GM21515 (cell line): ENCODE measurements at regions not wholly inside any gene's neighbourhood (a gene's known extent, or its start where the extent isn't known, plus 50 kb on each side); places are given as distances from the start of the nearest gene placed in this dataset.

Experiments
- ATAC-seq: cut with Tn5 transposase; IDR thresholded peaks from one replicate; pipeline ENCODE4 v1.9.1; 2021; ENCODE audit not compliant: unreplicated experiment

DNA sequence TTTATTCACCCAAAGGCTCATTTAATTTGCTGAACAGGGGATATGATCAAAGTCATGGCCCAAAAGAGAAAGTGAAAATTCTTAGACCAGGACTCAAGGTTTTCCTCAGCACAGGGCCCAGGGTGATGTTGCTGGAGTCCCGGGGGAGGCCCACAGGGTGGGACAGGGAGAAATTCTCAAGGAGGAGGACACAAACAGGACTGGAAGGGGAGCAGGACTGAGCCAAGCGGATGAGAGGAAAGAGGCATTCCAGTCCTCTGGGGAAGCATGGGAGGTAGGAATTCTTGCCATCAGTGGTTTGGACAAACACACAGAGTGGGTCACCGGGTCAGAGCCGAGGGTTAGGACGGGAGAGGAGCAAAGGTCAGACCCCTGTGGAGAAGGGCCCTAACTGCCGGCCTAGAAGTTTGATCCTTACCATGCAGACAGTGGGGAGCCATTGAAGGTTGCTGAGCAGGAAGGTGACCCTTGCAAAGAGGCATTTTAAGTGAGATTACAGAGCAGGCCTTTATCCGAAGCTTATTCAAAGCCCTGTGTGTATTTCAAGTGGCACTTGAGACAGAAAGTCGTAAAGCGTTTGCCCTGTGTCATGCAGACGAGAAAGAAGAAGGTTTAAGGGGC lies 68.4 kb upstream of the PTGR2 start:
- no peak for ATAC-seq

- no peak for ATAC-seq
These were observed 68.4 kb upstream of the PNMA1 start for GRCh38 chr14:73782623-73783022.

GRCh38 chr14:73780896-73781295 lies 66.7 kb upstream of the PNMA1 start:
- no peak for ATAC-seq

DNA sequence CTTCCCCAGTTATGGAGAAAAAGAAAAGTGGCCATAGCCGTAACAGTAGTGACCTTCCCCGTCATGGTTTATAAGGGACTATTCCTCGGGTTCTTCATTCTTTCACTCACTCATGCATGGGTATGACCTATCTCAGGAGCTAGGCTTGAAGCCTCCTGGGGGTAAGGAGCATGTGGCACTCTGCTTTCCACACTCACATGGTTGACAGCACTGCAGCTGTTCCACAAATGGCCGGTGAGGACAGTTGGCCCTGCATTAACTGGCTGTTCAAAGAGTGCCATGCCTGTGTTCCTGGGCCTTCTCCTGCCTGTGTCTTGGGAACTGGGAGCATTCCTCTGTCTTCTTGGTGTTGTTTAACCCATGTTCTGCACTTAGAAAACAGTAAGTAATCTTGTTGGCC lies 66.2 kb upstream of the PNMA1 start:
- no peak for ATAC-seq

- ATAC-seq, result no peak
These were observed 64.6 kb upstream of the PNMA1 start for GRCh38 chr14:73778736-73779135.

GRCh38 chr14:73777420-73777819 lies 63.2 kb upstream of the PNMA1 start:
- no peak for ATAC-seq

GRCh38 chr14:73776194-73776537 lies 62.0 kb upstream of the PNMA1 start:
- ATAC-seq, result no peak

DNA sequence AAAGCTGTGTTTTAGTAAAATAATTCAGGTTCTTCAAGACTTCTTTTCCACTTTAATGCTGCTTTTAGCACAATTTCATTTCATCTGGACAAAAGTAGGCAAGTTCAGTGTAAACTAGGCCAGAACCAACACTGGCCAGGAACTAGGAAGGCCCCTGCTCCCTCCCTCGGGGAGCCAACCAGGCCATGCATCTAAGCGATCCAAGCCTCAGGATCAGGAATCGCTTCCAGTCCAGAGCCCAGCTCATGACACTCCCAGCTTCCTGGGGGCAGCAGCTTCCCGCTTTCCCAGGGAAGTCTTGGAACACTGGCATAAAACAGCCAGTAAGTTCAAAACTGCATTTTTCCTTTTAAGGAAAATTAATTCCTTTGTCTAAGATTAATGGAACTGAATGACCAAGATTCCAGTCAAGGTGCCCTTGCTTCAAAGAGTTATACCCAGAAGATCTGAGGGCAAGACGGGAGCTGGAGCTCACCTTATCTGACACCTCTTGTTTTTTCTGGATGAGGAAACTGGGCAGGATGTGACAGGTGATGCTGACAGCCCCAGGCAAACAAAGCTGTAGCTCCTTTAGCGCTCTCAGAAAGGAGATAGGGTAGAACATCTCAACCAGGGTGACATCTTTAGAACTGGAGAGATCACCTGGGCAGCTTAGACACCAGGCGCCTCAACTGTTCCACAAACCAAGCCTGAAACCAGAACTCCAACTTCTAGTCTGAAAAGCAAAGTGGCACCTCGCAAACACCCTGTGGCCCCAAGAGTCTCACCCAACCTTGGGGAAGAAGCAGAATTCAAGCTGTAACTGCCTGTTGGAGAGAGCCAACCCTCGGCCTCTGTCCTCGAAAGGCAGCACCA lies 61.4 kb upstream of the PNMA1 start:
- no peak for ATAC-seq

- ATAC-seq, result no peak
These were observed 60.5 kb upstream of the PNMA1 start for GRCh38 chr14:73774671-73775070.

GRCh38 chr14:73774241-73774570 lies 60.0 kb upstream of the PNMA1 start:
- ATAC-seq, result no peak

GRCh38 chr14:73773441-73774240 lies 59.5 kb upstream of the PNMA1 start:
- ATAC-seq, result no peak

DNA sequence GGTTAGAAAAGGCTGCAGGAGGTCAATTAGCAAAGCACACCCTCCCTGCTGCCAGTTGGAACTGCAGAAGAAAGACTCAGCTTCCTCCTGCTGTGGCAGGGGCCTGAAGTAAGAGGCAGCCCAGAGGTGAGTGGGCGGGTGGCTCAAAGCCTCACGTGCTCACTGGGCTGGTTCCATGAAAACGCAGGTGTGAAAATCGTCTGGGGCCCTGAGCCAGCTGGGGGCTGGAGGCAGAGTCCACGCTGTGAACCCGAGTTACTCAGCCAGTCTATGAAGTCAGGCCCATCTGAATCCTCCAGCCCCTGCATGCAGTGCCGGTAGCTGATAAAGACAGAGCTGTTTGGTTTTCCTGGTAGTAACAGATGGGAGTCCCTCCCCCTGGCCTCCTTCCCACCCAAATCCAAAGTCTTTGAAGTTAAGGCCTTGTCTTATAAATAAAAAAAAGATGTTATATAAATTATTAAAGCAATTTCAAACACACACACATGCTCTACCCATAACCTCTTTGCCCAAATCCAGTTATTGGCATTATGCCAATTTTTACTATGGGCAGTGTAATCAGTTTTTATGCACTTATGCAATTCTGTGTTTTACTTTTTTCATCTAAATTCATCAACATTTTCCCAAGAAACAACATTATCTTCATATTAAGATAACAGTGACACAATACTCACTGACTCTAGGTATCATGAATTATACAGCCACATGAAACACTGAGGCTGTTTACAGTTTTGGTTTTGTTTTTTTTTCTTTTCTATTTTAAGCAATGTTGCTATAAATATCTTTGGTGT lies 57.9 kb upstream of the PNMA1 start:
- ATAC-seq, result peak; percentile 47

DNA sequence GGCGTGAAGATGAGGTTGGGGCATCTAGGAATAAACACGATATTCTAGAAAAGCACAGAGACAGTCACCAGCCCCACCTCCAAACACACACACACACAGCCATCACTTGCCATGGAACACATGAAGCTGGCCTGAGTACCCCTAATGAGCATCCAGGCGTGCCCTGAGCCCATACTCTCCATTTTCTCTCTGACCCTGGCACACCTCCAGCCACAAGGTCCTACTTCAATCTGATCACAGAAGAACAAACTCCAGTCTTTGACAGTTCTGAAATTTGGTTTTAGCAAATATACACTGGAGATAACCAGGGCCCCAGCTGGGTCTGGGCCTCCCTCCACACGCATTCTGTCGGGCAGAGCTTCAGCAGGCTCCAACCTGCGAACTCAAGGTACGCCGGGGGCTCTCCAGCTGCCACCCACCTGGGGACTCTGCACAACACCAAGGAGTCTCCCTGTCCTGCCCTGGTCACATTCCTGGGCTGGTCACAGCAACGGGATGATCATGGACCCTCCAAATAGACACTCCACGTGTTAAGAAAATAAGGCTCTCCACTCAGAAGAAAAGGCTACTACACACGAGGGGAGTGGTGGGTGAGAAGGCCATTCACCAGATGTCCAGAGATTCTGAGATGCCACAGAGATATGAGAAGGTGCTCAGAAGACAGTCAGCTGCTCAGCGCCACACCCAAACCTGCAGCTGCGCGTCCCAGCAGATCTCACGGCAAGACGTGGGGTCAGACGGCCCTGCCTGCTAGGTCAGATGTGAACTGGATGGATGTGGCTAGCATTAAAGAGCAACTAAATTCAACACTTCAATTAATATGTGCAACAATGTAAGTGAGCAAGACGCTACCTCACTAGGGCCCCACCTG lies 57.0 kb upstream of the PNMA1 start:
- peak; percentile 14 for ATAC-seq

GRCh38 chr14:73768107-73768506 lies 53.9 kb upstream of the PNMA1 start:
- ATAC-seq, result no peak

DNA sequence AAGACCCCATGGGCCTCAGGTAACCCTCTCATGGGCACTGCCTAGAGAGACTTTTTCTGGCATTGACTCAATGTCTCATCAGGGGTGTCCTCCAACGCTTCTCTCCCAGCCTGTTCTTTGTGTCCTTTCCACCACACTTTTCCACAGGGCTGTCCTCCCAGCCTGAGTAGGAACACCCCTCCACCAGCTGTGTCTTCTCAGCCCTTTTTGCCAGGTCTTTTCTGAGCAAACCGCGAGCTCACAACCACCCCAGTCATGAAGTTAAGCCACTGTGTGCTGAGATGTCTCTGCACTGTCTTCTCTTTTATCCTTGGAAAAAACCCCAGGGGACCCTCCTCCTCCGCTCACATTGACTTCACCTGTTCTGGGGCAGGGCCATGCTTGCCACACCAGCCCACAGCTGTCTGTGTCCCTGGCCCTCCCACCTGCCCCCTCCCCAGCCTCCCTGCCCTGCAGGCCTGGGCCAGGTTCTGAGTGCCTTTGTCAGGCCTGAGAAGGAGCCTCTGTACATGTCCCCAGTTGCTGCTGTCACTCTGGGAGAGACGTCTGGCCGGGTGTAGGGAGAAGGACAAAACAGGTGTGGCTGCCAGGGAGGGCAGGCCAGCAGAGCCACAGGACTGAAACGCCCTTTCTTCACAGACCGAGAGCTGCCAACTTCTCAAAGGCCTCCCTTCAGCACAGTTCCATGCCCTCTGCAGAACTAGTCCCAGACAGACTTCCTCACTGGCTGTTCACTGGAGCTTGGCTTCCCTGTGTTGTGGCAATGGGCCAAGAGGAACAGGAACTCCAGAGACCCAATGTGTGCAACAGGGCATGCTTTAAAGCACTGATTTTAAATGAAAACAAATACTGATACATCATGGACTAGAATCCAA lies 50.5 kb upstream of the PNMA1 start:
- ATAC-seq, result no peak
